Activated T-helper 1 cell treated with anti-CD3 and anti-CD28 coated beads, Interleukin-12 subunit alpha, Interleukin-12 subunit beta, Interleukin-2, Interleukin-4 antibody, amounts not matched to agents 30 ng/mL and 10 ng/mL and 1 ng/mL, durations not matched to agents 14 hours and 24 hours and 36 hours (primary cell): ENCODE measurements at regions not wholly inside any gene's neighbourhood (a gene's known extent, or its start where the extent isn't known, plus 50 kb on each side); places are given as distances from the start of the nearest gene placed in this dataset.

ENCODE experiments used
- DNase-seq: peaks from one replicate; pipeline ENCODE4 v3.0.0; 2021; ENCODE audit warnings: low spot score
- H3K27ac Mint-ChIP-seq: one replicate; pipeline ENCODE4 v1.8.0; 2021; ENCODE audit warnings: mild to moderate bottlenecking, mixed read lengths
- H3K27me3 Mint-ChIP-seq: one replicate; pipeline ENCODE4 v1.8.0; 2022; ENCODE audit warnings: mild to moderate bottlenecking, moderate library complexity, mixed read lengths; ENCODE audit not compliant: insufficient read depth
- H3K36me3 Mint-ChIP-seq: one replicate; pipeline ENCODE4 v1.8.0; 2021; ENCODE audit warnings: low read depth, mixed read lengths
- H3K4me1 Mint-ChIP-seq: one replicate; pipeline ENCODE4 v1.8.0; 2021; ENCODE audit warnings: low read depth, mixed read lengths
- H3K4me3 Mint-ChIP-seq: one replicate; pipeline ENCODE4 v1.8.0; 2021; ENCODE audit warnings: mild to moderate bottlenecking, moderate library complexity, mixed read lengths
- H3K9me3 Mint-ChIP-seq: one replicate; pipeline ENCODE4 v1.8.0; 2021; ENCODE audit warnings: mixed read lengths
- intact Hi-C: fragments of 100-400 bp; cut with micrococcal nuclease; formaldehyde crosslinking; loops from one replicate; pipeline ENCODE4 v1.15.1; 2024

DNA sequence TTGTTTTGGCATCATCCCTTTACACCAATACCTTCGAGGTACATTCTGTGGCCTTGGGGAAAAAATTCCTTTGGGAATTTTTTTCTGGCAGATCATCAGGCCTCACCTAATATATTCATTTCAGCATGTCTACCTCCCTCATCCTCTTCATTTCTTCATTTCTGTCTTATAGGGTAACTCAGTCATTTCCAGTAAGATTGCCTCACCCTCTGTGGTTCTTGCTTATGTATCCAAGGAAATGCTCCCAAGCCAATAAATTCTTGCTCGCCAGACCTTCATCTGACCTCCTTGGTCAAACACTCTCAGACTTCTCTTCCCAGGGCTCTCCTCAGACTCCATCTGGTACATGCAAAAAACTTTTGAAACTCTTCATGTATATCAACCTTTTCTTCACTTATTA lies 265.6 kb downstream of the TMX3 start:
- H3K9me3 Mint-ChIP-seq = no peaks in the 10 kb centered on the region
- no peaks in the 10 kb centered on the region for H3K27me3 Mint-ChIP-seq
- H3K27ac Mint-ChIP-seq = no peak overlapping the region
- H3K36me3 Mint-ChIP-seq = no peaks in the 10 kb centered on the region
- intact Hi-C loops = no loop called here
- H3K4me3 Mint-ChIP-seq = no peak overlapping the region
- DNase-seq = no peak
- H3K4me1 Mint-ChIP-seq = no peaks in the 10 kb centered on the region

DNA sequence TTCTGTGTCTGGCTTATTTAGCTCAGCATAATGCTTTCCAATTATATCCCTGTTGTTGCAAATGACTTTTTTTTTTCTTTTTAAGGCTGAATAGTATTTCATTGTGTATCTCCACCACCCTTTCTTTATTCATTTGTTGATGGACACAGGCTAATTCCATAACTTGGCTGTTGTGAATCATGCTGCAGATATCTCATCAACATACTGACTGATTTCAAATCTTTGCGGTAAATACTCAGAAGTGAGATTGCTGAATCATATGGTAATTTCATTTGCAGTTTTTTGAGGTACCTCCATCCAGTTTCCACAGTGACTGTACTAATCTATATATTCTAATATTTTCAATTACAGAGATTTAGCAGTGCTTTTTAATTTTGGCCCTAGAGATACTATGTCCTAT lies 266.2 kb downstream of the TMX3 start:
- intact Hi-C loops = no loop called here
- H3K27ac Mint-ChIP-seq = no peak overlapping the region
- no peak for DNase-seq
- no peaks in the 10 kb centered on the region for H3K27me3 Mint-ChIP-seq
- H3K9me3 Mint-ChIP-seq = no peaks in the 10 kb centered on the region
- H3K4me1 Mint-ChIP-seq = no peaks in the 10 kb centered on the region
- no peaks in the 10 kb centered on the region for H3K36me3 Mint-ChIP-seq
- no peak overlapping the region for H3K4me3 Mint-ChIP-seq

DNA sequence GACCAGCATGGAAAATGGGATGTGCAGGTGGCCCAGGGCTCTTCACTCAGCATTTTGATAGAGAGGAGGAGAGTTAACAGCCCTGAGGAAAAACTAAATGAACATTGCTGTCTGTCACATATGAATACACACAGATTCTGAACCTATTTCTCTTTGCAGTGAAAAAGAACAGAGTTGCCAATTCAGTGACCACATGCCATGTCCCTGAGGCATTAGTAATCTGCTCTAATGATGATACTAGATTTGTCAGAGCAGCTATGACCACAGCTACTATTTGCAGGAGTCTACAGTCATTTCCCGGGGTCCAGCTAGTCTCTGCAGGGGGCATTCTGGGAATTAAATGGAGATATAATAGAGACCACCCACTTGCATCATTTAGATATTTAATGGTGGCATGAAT lies 267.6 kb downstream of the TMX3 start:
- H3K4me3 Mint-ChIP-seq = no peak overlapping the region
- no peaks in the 10 kb centered on the region for H3K27me3 Mint-ChIP-seq
- no peak overlapping the region for H3K27ac Mint-ChIP-seq
- DNase-seq = no peak
- no peaks in the 10 kb centered on the region for H3K36me3 Mint-ChIP-seq
- no peaks in the 10 kb centered on the region for H3K9me3 Mint-ChIP-seq
- no peaks in the 10 kb centered on the region for H3K4me1 Mint-ChIP-seq
- intact Hi-C loops = no loop called here

DNA sequence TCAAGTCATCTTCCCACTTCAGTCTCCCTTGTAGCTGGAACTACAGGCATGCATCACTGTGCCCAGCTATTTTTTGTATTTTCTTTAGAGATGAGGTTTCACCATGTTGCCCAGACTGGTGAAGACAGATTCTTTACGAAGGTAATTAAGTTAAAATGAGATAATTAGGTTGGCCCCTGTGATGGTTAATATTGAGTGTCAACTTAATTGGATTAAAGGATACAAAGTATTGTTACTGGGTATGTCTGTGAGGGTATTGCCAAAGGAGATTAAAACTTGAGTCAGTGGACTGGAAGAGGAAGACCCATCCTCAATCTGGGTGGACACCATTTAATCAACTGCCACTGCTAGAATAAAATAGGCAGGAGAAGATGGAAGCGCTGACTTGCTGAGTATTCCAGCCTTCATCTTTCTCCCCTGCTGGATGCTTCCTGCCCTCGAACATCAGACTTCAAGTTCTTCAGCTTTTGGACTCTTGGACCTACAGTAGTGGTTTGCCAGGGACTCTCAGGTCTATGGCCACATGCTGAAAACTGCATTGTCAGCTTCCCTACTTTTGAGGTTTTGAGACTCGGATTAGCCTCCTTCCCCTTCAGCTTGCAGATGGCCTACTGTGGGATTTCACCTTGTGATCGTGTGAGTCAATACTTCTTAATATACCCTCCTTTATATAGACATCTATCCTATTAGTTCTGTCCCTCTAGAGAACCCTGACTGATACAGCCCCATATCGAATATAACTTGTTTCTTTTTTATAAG lies 269.1 kb downstream of the TMX3 start:
- DNase-seq = no peak
- no peak overlapping the region for H3K27ac Mint-ChIP-seq

DNA sequence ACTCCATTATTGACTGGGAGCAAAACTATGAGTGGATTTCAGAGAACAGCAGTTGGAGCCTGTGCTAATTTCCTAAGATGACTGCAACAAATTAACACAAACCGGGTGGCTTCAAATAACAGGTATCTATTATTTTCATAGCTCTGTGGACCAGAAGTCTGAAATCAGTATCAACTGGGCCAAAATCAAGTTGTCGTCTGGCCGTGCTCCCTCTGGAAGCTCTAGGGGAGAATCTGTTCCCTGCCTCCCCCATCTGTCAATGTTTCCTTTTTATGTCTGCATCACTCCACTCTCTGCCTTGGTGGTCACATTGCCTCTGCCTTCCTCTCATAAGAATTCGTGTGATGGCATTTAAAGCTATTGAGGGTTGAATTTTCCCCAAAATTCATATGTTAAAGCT lies 269.8 kb downstream of the TMX3 start:
- no peak overlapping the region for H3K27ac Mint-ChIP-seq
- no peak overlapping the region for H3K4me3 Mint-ChIP-seq
- no peaks in the 10 kb centered on the region for H3K27me3 Mint-ChIP-seq
- H3K9me3 Mint-ChIP-seq = no peaks in the 10 kb centered on the region
- intact Hi-C loops = no loop called here
- no peaks in the 10 kb centered on the region for H3K36me3 Mint-ChIP-seq
- H3K4me1 Mint-ChIP-seq = no peaks in the 10 kb centered on the region
- no peak for DNase-seq

More for the DNA sequence above, 269.1 kb downstream of the TMX3 start:
- H3K27me3 Mint-ChIP-seq = no peaks in the 10 kb centered on the region
- no peaks in the 10 kb centered on the region for H3K36me3 Mint-ChIP-seq
- intact Hi-C loops = no loop called here
- H3K4me3 Mint-ChIP-seq = no peak overlapping the region
- no peaks in the 10 kb centered on the region for H3K9me3 Mint-ChIP-seq
- H3K4me1 Mint-ChIP-seq = no peaks in the 10 kb centered on the region

DNA sequence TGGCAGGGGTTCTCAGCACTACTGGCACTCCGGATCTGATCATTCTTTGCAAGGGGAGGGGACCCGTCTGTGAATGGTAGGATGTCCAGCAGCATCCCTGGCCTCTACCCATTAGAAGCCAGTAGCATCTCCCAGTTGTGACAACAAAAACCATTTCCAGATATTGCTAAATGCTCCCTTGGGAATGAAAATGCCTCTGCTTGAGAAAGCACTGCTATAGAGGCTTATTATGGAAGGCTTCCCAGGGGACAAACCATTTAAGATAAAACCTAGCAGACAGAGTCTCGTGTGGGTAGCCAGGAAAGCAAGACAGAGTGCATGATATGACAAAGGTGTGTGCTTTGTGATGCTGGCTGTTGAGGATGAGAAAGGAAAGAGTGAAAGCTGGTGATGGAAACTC lies 273.7 kb downstream of the TMX3 start:
- Mint-ChIP-seq H3K4me1 (peaks cover 5% of the 10 kb centered on the region), H3K27me3 (no peaks in the 10 kb centered on the region), H3K36me3 (no peaks in the 10 kb centered on the region), H3K4me3 (no peak overlapping the region), H3K9me3 (peaks cover 12% of the 10 kb centered on the region), H3K27ac (no peak overlapping the region)
- intact Hi-C loops = no loop called here
- DNase-seq = no peak

DNA sequence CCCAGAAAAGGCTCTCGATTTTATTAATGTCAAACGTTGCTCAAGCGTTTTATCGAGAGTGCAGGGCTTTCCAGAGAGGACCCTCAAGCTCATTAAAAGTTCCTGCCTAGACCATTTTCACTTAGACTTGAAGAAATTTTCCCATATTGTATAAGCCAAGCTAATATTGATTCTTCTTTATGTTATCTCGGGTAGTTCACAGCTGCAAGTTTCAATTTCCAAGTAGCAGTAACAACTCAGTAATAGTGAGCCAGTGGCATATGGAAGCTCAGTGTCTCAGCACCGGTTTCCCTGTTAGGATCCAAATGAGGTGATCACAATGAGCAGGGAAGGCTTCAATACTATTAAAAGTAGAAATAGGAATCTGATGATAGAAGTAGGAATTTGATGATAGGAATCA lies 274.5 kb downstream of the TMX3 start:
- H3K27me3 Mint-ChIP-seq = no peaks in the 10 kb centered on the region
- no peaks in the 10 kb centered on the region for H3K36me3 Mint-ChIP-seq
- H3K4me1 Mint-ChIP-seq = peaks cover 7% of the 10 kb centered on the region
- no peak for DNase-seq
- peaks cover 13% of the 10 kb centered on the region for H3K9me3 Mint-ChIP-seq
- H3K27ac Mint-ChIP-seq = no peak overlapping the region
- H3K4me3 Mint-ChIP-seq = no peak overlapping the region
- intact Hi-C loops = no loop called here

DNA sequence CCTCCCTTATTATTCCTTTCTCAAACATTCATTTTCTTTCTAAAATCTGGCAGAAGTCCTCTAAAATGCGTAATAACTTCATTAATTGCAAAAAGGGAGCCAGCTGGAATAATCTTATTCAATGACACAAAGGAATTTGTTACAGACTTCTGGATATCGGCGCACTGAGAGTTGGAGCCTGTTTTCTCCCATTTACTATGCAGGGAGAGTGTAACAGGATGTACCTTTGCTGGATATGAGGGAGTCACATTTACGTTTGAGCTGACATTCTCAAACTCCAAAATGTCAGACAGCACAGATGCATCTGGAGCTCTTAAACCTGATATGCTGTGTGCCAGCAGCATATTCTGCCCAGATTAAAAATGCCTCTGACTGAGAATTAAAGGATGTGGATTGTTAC lies 275.3 kb downstream of the TMX3 start:
- intact Hi-C loops = no loop called here
- H3K9me3 Mint-ChIP-seq = peaks cover 13% of the 10 kb centered on the region
- H3K27me3 Mint-ChIP-seq = no peaks in the 10 kb centered on the region
- no peak for DNase-seq
- H3K36me3 Mint-ChIP-seq = no peaks in the 10 kb centered on the region
- no peak overlapping the region for H3K4me3 Mint-ChIP-seq
- no peak overlapping the region for H3K27ac Mint-ChIP-seq
- peaks cover 7% of the 10 kb centered on the region for H3K4me1 Mint-ChIP-seq

DNA sequence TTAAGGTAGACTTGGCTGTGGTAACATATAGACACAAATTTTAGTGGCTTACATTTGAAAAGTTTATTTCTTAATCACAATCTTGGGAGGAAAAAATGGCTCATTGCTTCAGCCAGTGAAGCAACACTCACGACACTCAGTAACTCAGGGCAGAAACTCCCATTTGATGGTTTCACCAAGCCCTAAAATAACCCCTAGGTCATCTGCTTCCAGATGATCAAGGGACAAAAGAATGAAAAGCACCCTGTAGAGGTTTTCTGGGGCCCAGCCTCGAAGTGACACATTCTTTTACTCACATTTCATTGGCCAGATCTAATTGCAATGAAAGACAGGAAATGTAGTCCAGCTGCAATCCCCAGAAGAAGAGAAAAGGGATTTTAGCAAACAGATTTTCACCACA lies 275.9 kb downstream of the TMX3 start:
- intact Hi-C loops = no loop called here
- Mint-ChIP-seq H3K27ac (no peak overlapping the region), H3K27me3 (no peaks in the 10 kb centered on the region), H3K36me3 (no peaks in the 10 kb centered on the region), H3K4me1 (peaks cover 7% of the 10 kb centered on the region), H3K9me3 (peaks cover 13% of the 10 kb centered on the region), H3K4me3 (no peak overlapping the region)
- DNase-seq = no peak

DNA sequence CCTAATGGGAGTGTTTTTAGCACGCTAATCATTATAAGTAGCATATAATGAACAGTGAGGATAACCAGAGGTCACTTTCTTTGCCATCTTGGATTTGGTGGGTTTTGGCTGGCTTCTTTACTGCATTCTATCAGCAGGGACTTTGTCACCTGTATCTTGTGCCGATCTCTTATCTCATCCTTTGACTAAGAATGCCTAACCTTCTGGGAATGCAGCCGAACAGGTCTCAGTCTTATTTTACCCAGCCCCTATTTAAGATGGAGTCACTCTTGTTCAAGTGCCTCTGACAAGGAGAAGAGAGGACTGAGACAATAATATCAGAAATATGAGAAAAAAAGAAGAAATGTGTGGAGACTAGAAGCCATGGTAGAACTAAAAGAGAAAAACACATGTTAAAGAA lies 276.4 kb downstream of the TMX3 start:
- H3K36me3 Mint-ChIP-seq = no peaks in the 10 kb centered on the region
- peaks cover 13% of the 10 kb centered on the region for H3K9me3 Mint-ChIP-seq
- H3K4me1 Mint-ChIP-seq = peaks cover 7% of the 10 kb centered on the region
- H3K4me3 Mint-ChIP-seq = no peak overlapping the region
- intact Hi-C loops = no loop called here
- no peak overlapping the region for H3K27ac Mint-ChIP-seq
- no peaks in the 10 kb centered on the region for H3K27me3 Mint-ChIP-seq
- DNase-seq = no peak

DNA sequence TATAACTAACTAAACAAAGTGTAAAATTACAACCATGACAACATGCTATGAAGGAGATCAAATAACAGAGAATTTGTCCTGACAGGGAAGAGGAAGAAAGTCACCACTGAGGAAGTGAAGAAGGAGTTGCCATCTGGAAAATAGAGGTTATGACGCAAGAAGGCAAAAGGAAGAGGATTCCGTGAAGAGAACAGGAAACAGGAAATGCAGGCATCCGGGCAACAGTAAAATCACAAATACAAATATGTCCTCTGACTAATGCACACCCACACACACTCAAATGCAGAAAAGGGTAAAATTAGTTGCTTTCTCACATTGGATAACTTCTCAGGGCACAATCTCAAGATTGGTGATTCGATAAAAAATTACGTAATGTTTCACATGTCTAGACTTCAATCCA lies 278.4 kb downstream of the TMX3 start:
- Mint-ChIP-seq H3K4me3 (no peak overlapping the region), H3K27me3 (no peaks in the 10 kb centered on the region), H3K9me3 (peaks cover 13% of the 10 kb centered on the region), H3K36me3 (no peaks in the 10 kb centered on the region), H3K4me1 (peaks cover 7% of the 10 kb centered on the region), H3K27ac (no peak overlapping the region)
- DNase-seq = no peak
- intact Hi-C loops = no loop called here

DNA sequence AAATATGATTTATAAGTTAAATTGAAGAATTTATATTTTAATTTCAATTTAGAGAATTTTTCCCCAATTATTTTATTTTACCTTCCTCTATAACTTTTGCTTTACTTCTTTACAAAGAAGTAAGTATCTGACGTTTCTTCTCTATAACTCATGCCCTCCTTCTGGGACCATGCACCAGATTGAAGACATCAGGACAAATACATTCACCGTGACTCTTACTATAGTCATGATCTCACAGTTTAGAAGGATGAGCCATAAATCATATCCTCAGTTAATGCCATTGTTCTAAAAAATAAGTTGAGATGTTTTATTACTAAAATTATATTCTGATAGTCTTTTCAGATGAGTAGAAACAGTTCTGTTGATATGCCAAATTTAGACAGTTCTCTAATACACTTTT lies 279.3 kb downstream of the TMX3 start:
- H3K4me1 Mint-ChIP-seq = peaks cover 7% of the 10 kb centered on the region
- no peaks in the 10 kb centered on the region for H3K27me3 Mint-ChIP-seq
- DNase-seq = no peak
- no peak overlapping the region for H3K27ac Mint-ChIP-seq
- intact Hi-C loops = no loop called here
- H3K4me3 Mint-ChIP-seq = no peak overlapping the region
- H3K9me3 Mint-ChIP-seq = peaks cover 13% of the 10 kb centered on the region
- H3K36me3 Mint-ChIP-seq = no peaks in the 10 kb centered on the region

DNA sequence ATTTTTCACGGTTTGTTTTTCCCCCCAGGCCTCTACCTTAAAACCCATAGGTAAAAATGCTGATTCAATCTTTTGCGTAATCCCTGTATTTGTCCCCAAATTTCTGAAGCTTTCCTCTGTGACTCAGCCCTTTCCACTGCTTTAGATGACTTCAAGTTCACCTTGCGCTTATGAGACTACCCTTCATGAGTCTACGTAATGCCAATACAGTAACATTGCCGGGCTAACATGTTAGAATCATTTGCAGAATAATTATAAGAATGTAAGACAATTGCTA lies 283.0 kb downstream of the TMX3 start:
- no peak for DNase-seq
- Mint-ChIP-seq H3K27ac (no peak overlapping the region), H3K4me1 (peaks cover 7% of the 10 kb centered on the region), H3K4me3 (no peak overlapping the region), H3K27me3 (no peaks in the 10 kb centered on the region), H3K36me3 (no peaks in the 10 kb centered on the region), H3K9me3 (peaks cover 7% of the 10 kb centered on the region)
- intact Hi-C loops = no loop called here
